ENCODE measurements at regions not wholly inside any gene's neighbourhood (a gene's known extent, or its start where the extent isn't known, plus 50 kb on each side); places are given as distances from the start of the nearest gene placed in this dataset.

DNA sequence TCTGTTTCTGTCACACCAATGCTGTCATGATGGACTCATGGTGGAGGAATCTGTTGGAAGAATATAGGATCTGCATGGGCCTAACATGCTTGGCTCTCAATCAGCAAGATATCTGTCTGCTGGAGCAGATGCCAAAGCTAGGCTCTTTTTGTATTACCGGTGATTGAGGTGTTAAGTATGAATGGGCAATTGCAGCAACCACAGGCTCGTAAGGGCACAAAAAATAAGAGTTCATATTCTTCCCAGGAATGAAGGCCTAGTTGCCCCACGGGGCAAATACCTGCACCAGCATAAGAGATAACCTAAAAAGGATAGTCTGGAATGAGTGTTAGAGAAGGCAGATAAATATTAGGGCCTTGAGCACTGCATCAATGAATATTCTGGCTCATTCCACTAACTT is 679.5 kb upstream of the COX7C start:
- no peaks in the 10 kb centered on the region for H3K4me1 ChIP-seq (ENCODE audit: insufficient read depth, low read length)
- no peak overlapping the region for H2BK120ac ChIP-seq (ENCODE audit: low read depth, low read length, poor library complexity, severe bottlenecking)
- no CpG with 5 or more reads among the region's 3 CpGs for WGBS (ENCODE audit: extremely low coverage, insufficient read length, low lambda C conversion rate)
- no peaks in the 10 kb centered on the region for H3K27me3 ChIP-seq (ENCODE audit: insufficient read depth, low read length)
- TF ChIP-seq, protein P1, sequence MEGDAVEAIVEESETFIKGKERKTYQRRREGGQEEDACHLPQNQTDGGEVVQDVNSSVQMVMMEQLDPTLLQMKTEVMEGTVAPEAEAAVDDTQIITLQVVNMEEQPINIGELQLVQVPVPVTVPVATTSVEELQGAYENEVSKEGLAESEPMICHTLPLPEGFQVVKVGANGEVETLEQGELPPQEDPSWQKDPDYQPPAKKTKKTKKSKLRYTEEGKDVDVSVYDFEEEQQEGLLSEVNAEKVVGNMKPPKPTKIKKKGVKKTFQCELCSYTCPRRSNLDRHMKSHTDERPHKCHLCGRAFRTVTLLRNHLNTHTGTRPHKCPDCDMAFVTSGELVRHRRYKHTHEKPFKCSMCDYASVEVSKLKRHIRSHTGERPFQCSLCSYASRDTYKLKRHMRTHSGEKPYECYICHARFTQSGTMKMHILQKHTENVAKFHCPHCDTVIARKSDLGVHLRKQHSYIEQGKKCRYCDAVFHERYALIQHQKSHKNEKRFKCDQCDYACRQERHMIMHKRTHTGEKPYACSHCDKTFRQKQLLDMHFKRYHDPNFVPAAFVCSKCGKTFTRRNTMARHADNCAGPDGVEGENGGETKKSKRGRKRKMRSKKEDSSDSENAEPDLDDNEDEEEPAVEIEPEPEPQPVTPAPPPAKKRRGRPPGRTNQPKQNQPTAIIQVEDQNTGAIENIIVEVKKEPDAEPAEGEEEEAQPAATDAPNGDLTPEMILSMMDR (conservative IDR thresholded peaks at IDR 0.05): no peak
- H3T11ph ChIP-seq (ENCODE audit: low read length): no peak overlapping the region
- Mint-ChIP-seq H3K36me3 (ENCODE audit: insufficient read depth in 1 of 3, low read depth in 3 of 3) (no peaks in the 10 kb centered on the region), H3K4me3 (no peak overlapping the region), H3K4me1 (no peaks in the 10 kb centered on the region), H3K27me3 (ENCODE audit: low read depth) (no peaks in the 10 kb centered on the region), H3K9me3 (no peaks in the 10 kb centered on the region), H3K27ac (no peak overlapping the region)
- H3K4me2 ChIP-seq (ENCODE audit: insufficient read depth, insufficient read length, low read length): no peak overlapping the region
- H3K18ac ChIP-seq (ENCODE audit: insufficient read length, low read depth, low read length): no peak overlapping the region
- no peak overlapping the region for H2AK5ac ChIP-seq (ENCODE audit: insufficient read length, low read length)
- no peak overlapping the region for H2BK15ac ChIP-seq (ENCODE audit: low read depth, low read length)
- DNase-seq: no peak
- H3K4ac ChIP-seq (ENCODE audit: low read depth, low read length): no peak overlapping the region
- H4K8ac ChIP-seq (replicated peaks; ENCODE audit: insufficient read length, low read depth, low read length): no peak overlapping the region
- H2AFZ ChIP-seq (ENCODE audit: low read length): no peak overlapping the region
- no peak overlapping the region for H2BK5ac ChIP-seq (ENCODE audit: insufficient read length, low read length)
- no peak overlapping the region for H2BK20ac ChIP-seq (ENCODE audit: low read depth, low read length, poor library complexity, severe bottlenecking)
- no peaks in the 10 kb centered on the region for H3K79me2 ChIP-seq (ENCODE audit: insufficient read depth, low read length)
- no peaks in the 10 kb centered on the region for H3K23me2 ChIP-seq (ENCODE audit: insufficient read length, low read depth, low read length, poor library complexity, severe bottlenecking)
- no peaks in the 10 kb centered on the region for H4K20me1 ChIP-seq (ENCODE audit: control insufficient read depth, insufficient read depth, insufficient read length)
- H3K56ac ChIP-seq (ENCODE audit: insufficient read length, low read depth, low read length): no peak overlapping the region
- H3K14ac ChIP-seq (ENCODE audit: insufficient read depth, low read length): no peak overlapping the region
- no peaks in the 10 kb centered on the region for H3K79me1 ChIP-seq (ENCODE audit: insufficient read depth, low read depth, low read length, poor library complexity, severe bottlenecking)
- no peaks in the 10 kb centered on the region for H3K9me3 ChIP-seq (ENCODE audit: control insufficient read depth, low read depth, low read length)
- no peak overlapping the region for H3K9ac ChIP-seq (ENCODE audit: extremely low read depth, insufficient read length, low read length)
- no peak overlapping the region for H2BK12ac ChIP-seq (ENCODE audit: insufficient read length, low read depth, low read length)
- no peak overlapping the region for H3K27ac ChIP-seq (ENCODE audit: insufficient read length, low read depth, low read length)
- H3K23ac ChIP-seq (ENCODE audit: insufficient read length, low read depth, low read length): no peak overlapping the region
- no peak overlapping the region for H4K91ac ChIP-seq (ENCODE audit: insufficient read length, low read depth, low read length)
- H4K5ac ChIP-seq (ENCODE audit: insufficient read length, low read depth, low read length): no peak overlapping the region

Data from H9 (cell line).